ENCODE measurements at regions not wholly inside any gene's neighbourhood (a gene's known extent, or its start where the extent isn't known, plus 50 kb on each side); places are given as distances from the start of the nearest gene placed in this dataset.

GRCh38 chr18:11258039-11258610 is 108.8 kb upstream of the PIEZO2 start:
- TF ChIP-seq CTCF (IDR thresholded peaks at IDR 0.05) (no peak), ZFX (IDR thresholded peaks at IDR 0.05; ENCODE audit: borderline replicate concordance) (no peak)

Measured in 22Rv1 (cell line).